Activated CD4-positive, alpha-beta T cell treated with anti-CD3 and anti-CD28 coated beads for 48 hours (primary cell): ENCODE measurements at regions not wholly inside any gene's neighbourhood (a gene's known extent, or its start where the extent isn't known, plus 50 kb on each side); places are given as distances from the start of the nearest gene placed in this dataset.

Experiments
- DNase-seq: peaks from one replicate; pipeline ENCODE4 v3.0.0-alpha.2; 2020

- peak; percentile 7 for DNase-seq
Observed at GRCh38 chrX:102067966-102068723, 57.3 kb upstream of the TCEAL2 start.

- DNase-seq = no peak
Observed at GRCh38 chrX:102063445-102064074, 61.9 kb upstream of the TCEAL2 start.

- DNase-seq = no peak
Observed at GRCh38 chrX:102044496-102044895, 81.0 kb upstream of the TCEAL2 start.

- DNase-seq = no peak
Observed at GRCh38 chrX:102043380-102043779, 82.1 kb upstream of the TCEAL2 start.

- DNase-seq = no peak
Observed at GRCh38 chrX:102042372-102043325, 82.8 kb upstream of the TCEAL2 start.

DNA sequence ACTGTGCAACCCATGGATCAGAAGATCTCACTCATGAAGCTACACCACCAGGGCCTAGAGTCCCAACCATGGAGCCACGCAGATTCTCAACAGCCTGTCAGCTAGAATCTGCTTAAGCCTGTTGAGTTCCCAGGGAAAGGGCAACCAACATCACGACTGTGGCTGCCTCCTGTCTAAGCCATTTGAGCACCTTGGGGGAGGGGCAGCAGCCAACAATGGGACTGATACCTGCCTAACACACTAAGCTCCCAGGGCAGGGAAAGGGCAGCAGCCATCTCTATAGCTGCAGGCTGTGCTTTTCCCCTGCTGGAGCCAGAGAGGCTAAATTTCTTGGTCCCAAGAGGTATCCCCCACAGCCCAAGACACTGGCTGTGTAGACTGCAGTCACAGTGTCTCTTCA lies 96.5 kb upstream of the TCEAL2 start:
- no peak for DNase-seq

- no peak for DNase-seq
Observed at GRCh38 chrX:102018208-102018607, 86.4 kb upstream of the ZMAT1 start.

DNA sequence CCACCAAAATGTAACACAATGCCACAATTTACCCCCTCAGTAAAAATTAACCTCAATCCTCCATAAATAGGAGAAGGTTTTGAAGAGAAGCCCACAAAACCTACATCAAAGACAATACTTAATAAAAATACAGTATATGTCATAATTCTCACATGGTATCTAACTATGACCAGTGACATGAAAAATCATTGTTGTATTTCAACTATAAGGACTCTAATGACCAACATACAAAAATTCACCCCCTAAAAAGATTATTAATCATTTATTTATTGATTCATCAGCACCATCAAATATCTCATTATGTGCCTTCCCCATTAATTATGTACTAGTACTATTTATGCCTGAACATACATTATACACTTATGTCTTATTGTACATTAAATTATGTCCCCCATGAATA lies 77.1 kb upstream of the ZMAT1 start:
- no peak for DNase-seq

- DNase-seq = no peak
Observed at GRCh38 chrX:101999644-102000539, 68.1 kb upstream of the ZMAT1 start.

- DNase-seq = no peak
Observed at GRCh38 chrX:101993335-101993734, 61.5 kb upstream of the ZMAT1 start.

- no peak for DNase-seq
Observed at GRCh38 chrX:101986586-101986985, 54.8 kb upstream of the ZMAT1 start.
